ENCODE measurements at regions not wholly inside any gene's neighbourhood (a gene's known extent, or its start where the extent isn't known, plus 50 kb on each side); places are given as distances from the start of the nearest gene placed in this dataset.

GRCh38 chr3:22685597-22685996 is 517.5 kb upstream of the UBE2E2 start:
- TF ChIP-seq POLR2A (IDR thresholded peaks at IDR 0.05; ENCODE audit: low read length) = no peak
- TF ChIP-seq GATA1 (IDR thresholded peaks at IDR 0.05; ENCODE audit: low read depth, low read length) = no peak

Measured in erythroblast (primary cell).